Mammary epithelial cell (primary cell): ENCODE measurements at regions not wholly inside any gene's neighbourhood (a gene's known extent, or its start where the extent isn't known, plus 50 kb on each side); places are given as distances from the start of the nearest gene placed in this dataset.

Experiments used
- EZH2 ChIP-seq: IDR thresholded peaks from 2 replicates; pipeline ENCODE4 v1.6.1; 2012; ENCODE audit warnings: low read length, inconsistent platforms, borderline replicate concordance
- TF ChIP-seq, protein P1 (sequence below), 2 donors: IDR thresholded peaks in 1 of 2; conservative IDR thresholded peaks in 1 of 2; 2 replicates each; pipeline ENCODE4 v1.5.1; 2011 to 2012; ENCODE audit warnings: inconsistent platforms in 2 of 2, low read length in 2 of 2, mild to moderate bottlenecking in 2 of 2, control low read depth in 1 of 2, low read depth in 1 of 2; ENCODE audit not compliant: insufficient read depth in 1 of 2; ENCODE audit errors: extremely low read depth in 1 of 2

GRCh38 chr6:71067816-71068215, 111.0 kb upstream of the B3GAT2 start:
- TF ChIP-seq, protein P1, sequence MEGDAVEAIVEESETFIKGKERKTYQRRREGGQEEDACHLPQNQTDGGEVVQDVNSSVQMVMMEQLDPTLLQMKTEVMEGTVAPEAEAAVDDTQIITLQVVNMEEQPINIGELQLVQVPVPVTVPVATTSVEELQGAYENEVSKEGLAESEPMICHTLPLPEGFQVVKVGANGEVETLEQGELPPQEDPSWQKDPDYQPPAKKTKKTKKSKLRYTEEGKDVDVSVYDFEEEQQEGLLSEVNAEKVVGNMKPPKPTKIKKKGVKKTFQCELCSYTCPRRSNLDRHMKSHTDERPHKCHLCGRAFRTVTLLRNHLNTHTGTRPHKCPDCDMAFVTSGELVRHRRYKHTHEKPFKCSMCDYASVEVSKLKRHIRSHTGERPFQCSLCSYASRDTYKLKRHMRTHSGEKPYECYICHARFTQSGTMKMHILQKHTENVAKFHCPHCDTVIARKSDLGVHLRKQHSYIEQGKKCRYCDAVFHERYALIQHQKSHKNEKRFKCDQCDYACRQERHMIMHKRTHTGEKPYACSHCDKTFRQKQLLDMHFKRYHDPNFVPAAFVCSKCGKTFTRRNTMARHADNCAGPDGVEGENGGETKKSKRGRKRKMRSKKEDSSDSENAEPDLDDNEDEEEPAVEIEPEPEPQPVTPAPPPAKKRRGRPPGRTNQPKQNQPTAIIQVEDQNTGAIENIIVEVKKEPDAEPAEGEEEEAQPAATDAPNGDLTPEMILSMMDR (conservative IDR thresholded peaks at IDR 0.05 in 1 of 2, IDR thresholded peaks at IDR 0.05 in 1 of 2; ENCODE audit: extremely low read depth in 1 of 2, insufficient read depth in 1 of 2, low read depth in 1 of 2, low read length in 2 of 2): no peak
- no peak for TF ChIP-seq EZH2
